Activated CD8-positive, alpha-beta memory T cell treated with anti-CD3 and anti-CD28 coated beads for 1 hour (primary cell): ENCODE measurements at regions not wholly inside any gene's neighbourhood (a gene's known extent, or its start where the extent isn't known, plus 50 kb on each side); places are given as distances from the start of the nearest gene placed in this dataset.

ENCODE experiments used
- DNase-seq, 2 donors: peaks; one replicate each; pipeline ENCODE4 v3.0.0-alpha.2; 2020; ENCODE audit warnings: low read depth in 1 of 2; ENCODE audit errors: extremely low read depth in 1 of 2

DNA sequence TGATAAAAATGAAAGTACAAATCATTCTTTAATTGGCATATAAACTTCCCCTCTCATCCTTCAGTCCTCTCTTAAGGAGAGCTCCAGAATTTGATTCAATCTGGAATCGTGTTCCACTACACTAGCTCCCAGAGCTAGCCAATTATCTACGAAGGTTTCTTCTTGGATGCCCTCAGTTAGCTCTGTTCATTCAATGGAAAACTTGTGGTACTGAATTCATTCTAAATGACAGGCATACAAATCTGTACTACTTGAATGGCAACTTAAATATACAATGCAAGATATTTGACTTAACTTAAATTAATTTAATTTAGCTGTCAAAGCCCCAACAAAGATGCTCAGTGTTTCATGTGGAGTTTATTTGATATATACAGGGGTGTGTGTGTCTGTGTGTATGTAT, 1474.2 kb upstream of the CELF4 start:
- DNase-seq: no peak

DNA sequence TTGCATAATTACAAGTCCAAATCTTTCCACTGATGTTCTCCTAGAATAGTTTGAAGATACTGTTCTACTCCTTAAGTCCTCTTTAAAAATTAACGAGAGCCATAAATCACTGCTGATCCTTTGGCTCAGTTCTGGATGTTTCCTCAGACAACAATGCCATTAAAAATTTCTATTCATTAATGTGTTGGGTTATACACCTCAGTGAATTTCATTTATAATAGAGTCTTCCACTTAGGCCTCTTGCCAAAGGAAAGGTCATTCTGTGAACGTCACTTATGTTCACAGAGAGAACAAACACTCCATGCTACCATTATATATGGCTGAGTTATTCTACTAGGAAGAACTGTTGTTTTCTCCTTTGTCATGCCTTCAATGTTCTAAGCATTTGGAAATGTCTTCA, 1472.3 kb upstream of the CELF4 start:
- no peak for DNase-seq

DNA sequence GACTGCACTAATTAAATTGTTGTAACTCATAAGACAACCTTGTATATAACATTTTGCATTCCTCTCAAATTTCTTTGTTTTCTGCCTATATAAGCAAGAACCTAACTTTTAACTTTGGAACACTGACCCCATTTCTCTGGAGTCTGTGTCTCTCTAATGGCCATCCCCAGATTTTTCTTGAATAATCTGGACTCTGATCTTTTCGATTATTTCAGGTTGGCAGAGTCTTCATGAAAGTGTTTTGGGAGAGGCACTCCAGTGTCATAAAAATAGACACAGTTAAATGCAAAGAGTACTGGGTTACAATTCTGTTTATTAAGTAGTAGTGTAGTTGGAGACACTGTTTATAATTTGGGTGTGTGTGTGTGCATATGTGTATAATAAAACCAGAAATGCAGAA, 1467.7 kb upstream of the CELF4 start:
- DNase-seq: no peak

DNA sequence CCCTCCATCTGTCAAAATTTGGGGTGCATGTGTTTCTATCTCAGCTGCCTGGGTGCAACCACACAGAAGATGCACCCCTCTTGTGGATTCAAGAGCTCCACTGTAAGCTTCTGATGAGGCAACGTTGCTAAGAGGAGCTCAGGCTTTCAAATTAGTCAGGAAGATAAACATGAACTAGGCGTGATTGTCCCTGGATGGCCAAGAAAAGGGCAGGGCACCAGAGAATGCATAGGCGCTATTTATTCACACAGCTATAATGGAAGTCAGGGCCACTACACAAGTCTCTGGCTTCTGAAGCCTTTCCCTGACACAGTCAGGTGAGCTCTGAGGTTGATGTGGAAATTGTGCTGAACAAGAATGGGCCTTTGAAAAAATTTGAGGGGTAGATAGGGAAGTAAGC, 1466.0 kb upstream of the CELF4 start:
- DNase-seq: no peak

DNA sequence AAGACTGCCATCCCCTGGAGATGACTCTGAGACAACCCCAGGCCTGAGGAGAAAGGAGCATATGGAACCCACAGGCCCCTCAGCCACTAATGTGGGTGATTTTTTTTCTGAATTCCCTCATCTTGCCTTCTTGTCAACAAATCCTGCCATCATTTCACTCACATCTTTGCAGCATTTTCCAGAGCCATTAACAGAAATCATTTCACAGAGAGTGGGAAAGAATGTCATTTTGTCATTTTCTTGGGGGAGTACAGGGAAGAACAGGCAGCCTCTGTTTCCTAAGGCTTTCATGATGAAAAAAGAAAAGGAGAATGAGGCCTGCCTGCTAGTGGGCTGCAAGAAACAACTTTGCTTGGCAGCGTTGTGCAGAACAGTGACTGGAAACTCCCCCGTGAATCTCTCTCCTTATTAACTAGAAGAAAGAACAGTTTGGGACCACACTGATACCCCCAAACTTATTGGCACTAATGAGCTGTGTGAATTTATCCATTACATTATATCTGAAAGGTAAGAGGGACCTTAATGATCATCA, 1464.6 kb upstream of the CELF4 start:
- DNase-seq: no peak

DNA sequence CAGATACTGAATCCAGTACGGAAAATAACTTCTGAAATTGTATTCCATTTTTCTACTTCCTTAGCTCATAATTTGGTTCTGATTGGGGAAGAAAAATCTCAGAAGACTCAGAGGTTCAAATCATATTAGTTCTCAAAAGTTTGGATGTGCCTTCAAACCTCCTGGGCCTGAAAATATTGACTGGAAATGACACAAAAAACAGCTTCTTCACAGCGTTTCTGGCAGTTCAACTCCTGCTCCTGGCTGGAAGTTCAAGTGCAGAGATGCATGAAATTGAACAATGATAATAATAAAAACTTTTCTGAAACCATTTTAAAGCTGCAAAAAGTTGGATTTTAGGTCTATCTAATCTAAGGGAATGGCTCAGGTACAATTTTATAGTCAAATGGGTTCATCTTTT, 1459.9 kb upstream of the CELF4 start:
- no peak for DNase-seq

DNA sequence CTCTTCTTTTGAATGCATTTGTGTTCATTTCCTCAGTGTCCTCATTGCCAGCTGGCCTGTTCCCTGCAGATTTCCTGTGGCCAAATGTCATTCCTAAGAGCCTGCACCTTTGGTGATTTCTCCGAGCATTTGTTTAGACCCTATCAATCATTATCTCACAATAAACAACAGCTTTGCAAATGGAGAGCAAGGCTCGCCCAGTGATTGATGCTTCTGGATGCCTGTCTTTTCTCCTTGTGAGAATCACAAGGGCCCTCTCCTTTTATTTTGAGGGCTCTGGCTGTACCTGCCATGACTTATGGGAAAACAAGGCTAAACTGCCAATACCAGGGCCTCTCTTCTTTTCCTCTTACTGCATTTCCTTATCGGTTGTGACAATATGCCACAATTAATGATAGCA, 1454.4 kb upstream of the CELF4 start:
- no peak for DNase-seq

DNA sequence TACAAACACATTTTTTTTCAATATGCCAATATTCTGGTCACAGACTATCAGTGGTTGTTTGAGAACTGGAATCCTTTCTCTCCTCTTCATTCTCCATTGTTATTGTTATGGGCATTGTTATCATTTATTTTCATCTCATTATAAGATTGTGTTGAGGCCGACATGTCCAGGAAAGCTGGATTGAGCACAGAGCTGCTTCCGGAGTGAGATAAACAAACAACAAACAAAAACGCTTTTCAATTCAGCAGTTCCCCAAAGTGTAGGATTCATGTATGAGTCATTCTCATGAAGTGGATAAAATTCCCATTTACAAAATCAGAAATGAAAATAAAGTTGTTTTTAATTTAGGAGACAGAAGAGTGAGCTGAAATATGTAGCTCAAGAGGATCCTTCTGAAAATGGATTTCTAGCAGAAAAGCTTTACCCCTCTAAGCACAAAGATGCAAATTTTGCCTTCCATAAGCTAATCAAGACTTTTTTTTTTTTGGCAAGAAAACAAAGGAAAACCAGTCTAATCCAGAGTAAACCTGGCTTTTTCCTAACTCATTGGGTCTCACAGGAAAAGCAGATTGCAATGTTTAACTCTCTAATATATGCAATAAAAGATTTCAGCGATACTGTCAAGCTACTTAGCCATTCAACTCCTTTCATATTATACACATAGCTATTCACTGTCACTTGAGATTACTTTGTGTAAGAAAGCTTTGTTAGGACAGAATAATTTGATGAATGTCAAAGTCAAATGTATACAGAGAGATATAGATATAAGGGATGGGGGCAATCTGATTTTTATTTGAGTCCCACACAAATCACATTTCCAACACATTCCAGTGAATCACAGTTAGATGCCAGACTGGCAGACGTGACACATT, 1441.7 kb upstream of the CELF4 start:
- no peak for DNase-seq

DNA sequence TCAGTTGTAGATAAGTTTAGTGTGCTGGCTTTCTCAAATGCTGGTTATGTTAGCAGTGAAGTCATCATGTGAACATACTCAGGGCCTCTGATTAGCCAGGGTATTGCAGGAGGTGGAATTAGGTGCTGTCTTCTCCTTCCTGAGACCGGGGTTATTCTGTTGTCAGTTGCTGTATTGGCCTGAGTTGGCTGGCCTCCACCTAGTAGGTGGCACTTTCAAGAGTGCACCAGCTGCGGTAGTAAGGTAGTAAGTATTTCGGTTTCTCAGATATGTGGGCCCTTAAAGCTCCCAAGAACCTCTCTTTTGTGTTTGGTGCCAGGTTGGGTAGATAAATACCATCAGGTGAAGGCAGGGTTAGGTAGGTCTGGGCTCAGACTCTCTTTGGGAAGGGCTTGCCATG, 1430.5 kb upstream of the CELF4 start:
- no peak for DNase-seq

DNA sequence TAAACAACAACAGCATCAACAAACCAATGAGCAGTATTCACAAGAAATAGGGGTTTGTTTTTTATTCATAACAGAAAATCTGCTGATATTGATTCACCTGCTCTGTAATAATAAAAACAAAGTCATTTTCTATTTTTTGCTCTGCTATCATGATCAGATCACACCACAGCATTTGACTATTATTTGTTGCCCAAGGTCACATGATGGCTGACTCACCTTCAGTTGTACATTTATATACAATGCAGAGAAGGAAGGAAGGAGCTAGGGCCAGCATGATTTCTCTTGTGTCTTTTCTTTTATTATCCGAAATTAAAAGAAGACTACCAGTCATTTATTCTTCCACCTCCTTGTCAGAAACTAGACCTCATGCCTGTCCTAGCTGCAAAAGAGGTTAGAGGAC, 1427.7 kb upstream of the CELF4 start:
- DNase-seq: no peak

DNA sequence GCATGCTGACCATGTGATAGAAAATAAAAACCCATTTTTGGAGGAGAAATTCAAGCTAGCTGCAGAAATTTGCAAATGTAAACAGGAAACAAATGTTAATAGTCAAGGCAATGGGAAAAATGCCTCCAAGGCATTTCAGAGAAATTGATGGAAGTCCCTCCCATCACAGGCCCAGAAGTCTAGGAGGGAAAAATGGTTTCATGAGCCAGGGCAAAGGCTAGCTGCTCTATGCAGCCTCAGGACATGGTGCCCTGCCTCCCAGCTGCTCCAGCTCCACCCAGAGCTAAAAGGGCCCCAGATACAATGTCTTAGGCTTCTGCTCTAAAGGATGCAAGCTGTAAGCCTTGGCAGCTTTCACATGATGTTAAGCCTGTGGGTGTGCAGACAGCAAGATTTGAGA, 1419.4 kb upstream of the CELF4 start:
- DNase-seq: no peak

DNA sequence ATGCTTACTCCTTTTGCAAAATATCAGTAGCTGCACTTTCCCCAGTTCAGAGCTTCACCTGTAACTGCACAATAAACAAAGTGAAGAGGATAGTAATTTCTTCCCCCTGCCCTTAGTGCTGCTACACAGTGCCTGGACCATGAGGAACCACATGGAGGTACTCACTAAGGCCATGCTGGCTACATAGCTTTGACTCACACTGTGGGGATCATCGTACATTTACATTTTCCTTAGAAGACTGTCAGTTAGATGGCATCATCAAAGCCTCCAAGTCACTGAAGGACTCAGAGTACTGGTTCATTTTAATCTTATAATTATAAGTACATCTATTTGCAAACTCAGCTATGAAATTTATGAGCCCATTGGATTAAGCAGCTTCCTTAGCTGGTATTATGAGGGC, 1416.5 kb upstream of the CELF4 start:
- DNase-seq: no peak

DNA sequence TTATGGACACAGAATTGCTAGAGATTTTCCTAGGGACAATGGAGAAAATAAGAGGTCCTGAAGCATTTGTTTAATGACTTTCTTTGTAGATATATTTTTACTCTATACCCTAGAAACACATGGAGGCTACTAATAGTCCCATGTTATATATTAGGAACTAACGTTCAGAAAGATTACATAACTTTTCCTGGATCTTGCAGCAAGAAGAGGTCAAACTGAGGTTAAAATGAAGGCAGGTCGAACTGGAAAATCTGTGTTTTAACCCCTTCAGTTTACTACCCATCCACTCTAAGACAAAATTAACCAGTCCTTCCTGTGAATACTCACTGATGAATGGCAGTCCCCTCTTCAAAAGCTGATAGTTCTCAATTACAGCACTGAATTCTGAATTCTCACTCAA, 1415.8 kb upstream of the CELF4 start:
- DNase-seq: no peak

DNA sequence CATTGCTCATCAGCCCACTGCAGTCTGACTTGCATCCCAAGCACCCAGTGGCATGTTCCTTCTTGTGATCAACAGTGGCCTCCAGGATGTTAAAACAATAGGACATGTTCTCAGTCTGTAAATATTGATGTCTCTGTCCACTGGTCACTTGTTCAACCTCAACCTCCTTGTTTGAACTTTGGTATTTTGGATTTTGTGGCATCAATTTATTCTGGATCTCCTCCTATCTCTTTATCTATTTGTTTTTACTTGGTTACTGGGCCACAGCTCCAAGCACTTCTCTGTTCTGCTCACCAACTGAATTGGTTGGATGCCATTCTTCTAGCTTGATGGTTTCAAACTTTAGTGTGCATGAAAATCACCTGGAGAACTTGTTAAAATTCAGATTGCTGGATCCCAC, 1414.8 kb upstream of the CELF4 start:
- DNase-seq: no peak

DNA sequence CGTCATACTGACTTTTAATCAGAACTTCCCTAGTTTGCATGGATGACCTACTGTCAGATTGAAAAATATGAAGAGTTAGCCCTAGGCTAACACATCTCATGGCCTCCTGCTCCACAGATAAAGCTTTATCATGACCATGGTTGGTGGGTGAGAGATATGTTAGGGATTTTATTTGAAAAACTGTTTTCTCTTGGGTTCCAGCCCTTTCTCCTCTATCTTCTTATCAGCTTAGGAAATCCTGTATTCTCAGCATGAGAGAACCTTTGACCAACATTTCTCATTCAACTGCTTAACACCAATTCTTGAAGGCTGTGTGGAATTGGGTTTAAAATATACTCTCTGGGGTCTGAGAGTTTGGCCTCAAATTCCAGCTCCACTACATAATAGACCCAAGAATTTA, 1407.0 kb upstream of the CELF4 start:
- no peak for DNase-seq

DNA sequence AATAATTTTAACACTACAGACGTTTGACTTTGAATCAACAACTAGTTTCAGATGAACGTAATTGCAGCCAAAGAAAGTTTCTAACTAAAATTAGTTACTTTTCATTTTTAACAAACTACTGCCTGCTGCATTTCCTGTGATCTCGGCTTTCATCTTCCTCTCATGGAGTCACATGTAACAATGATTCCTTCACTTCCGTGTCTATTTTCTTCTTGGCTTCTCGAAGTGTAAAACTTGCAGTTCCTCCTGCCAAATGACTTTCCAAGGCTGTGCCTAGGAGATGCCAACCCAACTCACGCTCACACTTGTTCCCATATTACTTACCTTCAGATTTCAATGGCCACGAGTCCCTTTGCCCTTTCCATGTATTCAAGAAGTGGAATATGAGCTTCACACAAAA, 1406.3 kb upstream of the CELF4 start:
- no peak for DNase-seq

DNA sequence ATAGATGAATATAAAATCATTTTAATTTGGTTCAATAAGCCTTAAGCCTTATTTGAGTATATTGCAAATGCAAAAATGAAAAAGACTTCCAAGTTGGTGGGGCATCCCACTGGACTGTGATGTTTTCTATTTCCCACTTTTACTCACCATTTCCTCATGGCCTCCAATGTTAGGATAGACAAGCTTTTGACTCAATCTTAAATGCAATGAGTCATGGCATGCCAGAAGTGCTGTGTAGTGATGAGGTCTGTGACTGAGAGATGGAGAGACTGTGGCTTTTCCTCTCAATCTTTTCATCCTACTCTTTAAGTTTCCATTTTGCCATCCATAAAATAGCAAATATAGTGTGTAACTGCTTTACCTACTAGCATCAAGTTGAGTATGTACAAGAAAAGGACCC, 1401.2 kb upstream of the CELF4 start:
- no peak for DNase-seq

DNA sequence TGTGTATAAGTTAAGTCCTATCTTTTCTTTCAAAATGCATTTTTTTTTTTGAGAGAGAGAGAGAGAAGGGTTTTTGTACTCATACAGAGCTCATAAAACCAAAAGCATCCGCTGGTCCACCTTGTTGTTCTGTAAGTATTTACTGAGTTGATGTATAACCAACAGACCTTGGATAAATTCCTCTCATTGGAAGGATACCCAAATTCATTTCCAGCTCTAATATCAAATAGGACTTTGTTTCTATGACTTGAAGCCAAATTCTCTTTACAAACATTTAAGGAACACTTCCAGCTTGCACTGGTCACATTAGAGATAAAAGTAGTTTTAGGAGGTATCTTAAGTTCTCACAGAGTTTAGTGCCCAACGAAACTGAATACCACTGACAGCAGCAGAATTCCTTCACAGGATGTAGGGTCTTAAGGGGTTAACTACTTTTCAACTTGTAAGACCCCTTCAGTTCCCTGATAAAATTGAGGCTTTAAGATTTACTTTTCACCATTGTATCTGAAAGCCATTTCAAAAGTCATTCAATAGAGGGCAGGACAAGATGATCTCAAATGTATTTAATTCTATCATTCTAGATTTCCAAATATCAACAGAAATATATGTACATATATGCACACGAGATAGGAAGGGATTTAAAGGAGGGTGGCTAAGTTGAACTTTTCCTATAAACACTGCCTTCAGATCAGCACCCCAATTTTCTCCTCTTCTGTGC, 1398.5 kb upstream of the CELF4 start:
- no peak for DNase-seq

DNA sequence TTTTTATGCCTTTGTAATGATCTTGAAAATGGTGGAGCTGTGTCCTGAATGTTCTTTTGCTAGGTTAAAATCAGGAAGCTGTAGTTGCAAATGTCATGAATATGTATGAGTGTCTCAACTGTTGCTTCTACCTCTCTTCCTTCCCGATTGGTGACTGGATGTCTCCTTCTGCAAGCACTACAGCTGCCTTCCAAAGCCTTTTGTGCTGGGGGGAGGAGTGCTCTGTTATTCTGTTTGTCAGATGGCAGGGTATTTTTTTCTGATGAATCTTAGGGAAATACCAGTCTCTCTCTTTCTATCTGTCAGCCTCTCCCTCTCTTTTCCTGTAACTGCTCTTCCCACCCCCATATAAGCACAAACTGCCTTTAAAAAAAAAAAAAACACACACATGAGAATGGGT, 1396.3 kb upstream of the CELF4 start:
- no peak for DNase-seq

DNA sequence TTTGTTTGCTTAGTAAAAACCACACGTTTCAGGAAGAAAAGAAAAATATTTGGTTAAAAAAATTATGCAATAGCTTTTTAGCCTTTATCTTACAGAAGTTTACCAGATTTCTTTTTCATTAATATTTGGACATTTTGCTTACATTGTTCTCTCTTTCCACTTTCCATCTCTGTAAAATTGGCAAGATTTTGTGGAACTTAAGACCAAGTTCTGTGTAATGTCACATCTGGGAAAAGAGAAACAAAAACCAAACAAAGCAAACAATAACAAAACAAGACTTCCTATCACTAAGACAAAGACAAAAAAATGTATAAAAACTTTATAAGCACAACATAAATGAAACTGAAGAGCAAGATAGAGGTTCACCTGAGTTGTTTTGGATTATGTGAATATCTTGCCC, 1392.1 kb upstream of the CELF4 start:
- DNase-seq: no peak

DNA sequence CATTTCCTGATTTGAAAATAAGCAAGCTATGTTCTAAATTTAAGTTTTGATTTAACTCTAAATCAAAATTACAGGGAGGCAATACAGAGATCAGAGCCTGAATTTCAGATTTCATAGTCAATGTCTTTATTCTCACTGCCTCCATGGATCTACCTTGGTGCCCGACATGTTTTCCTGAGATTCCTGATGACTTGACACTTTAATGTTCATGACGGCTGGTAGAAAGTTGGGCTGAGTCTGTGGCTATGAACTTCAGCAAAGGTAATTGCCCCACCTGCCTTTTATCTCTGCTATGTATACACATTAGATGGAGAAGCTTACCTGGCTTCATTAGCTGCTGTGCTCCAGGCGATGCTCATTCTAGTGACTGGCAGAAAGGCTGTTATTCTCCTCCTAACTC, 1390.5 kb upstream of the CELF4 start:
- no peak for DNase-seq

DNA sequence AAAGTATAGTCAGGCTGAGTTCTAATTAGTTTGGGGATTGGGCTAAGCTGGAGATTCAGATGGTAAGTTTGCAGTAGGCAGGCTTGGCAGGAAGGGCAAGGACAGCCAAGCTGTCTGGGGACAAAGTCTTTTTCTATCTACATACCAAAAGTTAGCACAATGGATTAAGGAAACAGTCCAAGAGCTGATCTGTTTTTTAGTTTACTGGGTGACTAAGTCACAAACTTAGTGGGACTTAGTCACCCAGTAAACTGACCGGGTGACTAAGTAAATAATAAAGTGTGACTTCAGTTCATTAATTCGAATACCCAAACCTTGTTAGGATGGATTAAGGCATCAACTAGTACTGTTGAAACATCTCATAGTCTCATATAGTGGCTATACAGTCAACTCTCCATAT, 1386.0 kb upstream of the CELF4 start:
- DNase-seq: no peak
